ENCODE measurements at regions not wholly inside any gene's neighbourhood (a gene's known extent, or its start where the extent isn't known, plus 50 kb on each side); places are given as distances from the start of the nearest gene placed in this dataset.

DNA sequence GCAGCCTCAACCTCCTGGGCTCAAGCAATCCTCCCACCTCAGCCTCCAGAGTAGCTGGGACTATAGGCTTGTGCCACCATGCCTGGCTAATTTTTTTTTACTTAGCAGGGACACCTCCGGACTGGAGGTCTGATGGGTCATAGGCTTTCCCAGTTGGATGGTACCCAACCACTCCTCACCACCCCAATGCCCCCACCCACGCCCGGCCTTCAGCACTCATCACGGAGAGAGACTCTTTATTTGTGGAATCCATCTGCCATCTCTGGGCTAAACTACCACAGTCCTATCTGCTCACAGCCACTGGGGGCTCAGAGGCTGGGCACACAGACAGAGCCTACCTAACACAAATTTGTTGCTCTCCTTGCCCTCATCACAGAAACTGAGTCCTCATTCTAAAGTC lies 58.3 kb upstream of the STXBP1 start:
- Mint-ChIP-seq H3K9me3 (no peaks in the 10 kb centered on the region), H3K4me1 (ENCODE audit: low read depth) (peaks cover 47% of the 10 kb centered on the region), H3K36me3 (ENCODE audit: low read depth) (peaks cover 8% of the 10 kb centered on the region), H3K4me3 (no peak overlapping the region), H3K27ac (peak overlapping the region; percentile 62), H3K27me3 (ENCODE audit: low read depth) (no peaks in the 10 kb centered on the region)
- DNase-seq (ENCODE audit: low spot score) = no peak

DNA sequence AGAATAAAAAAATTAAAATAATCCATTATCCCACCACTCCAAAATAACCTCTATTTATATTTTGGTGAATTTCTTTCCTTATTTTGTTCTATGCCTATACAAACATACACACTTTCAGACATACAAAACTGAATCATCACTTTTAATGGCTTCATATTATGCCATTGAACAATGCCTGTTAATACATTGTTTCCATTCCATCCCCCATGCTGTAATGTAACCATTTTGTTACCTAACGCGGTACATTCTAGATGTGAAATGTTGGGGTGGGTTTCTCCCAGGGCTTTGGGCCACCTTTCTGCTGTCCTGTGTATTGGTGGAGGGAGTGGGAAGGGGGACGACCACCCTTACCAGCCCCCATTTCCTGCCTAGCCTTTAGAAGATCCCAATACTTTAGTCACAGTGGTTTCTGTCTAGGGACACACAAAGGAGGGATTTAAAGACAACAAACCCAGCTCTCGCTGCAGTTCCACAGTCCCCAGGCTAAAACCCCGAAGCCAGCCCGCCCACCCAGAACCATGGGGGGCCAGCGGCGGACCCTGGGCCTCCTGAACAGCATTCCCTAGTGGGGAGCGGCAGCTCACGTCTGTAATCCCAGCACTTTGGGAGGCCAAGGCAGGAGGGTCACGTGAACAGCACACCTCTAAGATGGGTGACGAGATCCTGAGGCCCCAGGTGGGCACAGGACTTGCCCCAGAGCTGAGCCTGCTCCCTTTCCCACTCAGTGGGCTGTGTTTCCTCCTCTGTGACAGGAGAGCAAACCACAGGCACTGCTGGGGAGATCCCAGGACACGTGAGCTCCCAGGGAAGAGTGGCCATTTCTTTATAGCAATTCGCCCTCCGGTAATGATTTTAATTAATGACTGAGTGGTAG lies 56.9 kb upstream of the STXBP1 start:
- H3K4me1 Mint-ChIP-seq (ENCODE audit: low read depth) = peaks cover 51% of the 10 kb centered on the region
- DNase-seq (ENCODE audit: low spot score) = no peak
- H3K9me3 Mint-ChIP-seq = no peaks in the 10 kb centered on the region
- peak overlapping the region; percentile 74 for H3K4me3 Mint-ChIP-seq
- peak overlapping the region; percentile 91 for H3K27ac Mint-ChIP-seq
- H3K36me3 Mint-ChIP-seq (ENCODE audit: low read depth) = peaks cover 11% of the 10 kb centered on the region
- no peaks in the 10 kb centered on the region for H3K27me3 Mint-ChIP-seq (ENCODE audit: low read depth)

DNA sequence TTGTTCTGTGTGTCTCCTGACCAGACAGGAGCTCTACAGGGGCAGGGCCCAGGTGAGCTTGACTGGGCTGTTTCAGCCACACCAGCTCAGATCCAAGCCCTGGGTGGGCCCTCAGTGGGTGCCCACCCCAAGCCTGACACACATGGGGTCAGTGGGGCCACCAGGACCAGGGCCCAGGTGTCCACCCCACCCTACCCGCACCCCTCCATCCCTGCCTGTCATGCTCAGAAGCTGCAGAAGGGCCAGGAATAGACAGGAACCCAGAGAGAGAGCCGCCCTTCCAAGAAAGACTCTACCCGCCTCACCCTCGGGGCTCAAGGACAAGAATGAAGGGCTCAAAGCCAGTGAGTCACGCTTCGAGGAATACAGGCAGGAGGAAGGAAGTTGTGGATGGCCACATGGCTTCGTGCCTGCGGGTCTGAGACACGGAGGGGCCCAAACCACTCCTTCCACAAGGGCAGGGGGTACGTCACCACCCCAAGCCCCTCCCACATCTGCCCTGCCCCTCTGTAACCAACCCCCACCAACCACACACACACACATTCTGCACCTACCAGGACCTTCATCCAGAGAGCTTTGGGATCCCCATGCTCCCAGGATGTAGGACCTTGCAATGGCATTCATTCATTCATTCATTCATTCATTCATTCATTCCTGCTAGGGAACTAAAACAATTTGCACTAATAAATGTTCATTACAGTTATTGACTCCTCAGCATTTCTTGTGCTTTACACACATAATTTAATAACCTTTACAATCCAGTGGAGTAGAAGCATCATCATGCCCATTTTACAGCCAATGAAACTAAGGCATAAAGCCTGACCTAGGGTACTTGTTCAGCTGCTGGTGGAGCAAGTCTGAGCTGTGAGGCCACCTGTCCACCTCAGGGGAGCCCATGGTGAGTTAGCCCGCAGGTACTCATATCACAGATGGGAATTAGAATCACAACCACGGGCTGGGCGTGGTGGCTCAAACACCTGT lies 55.9 kb upstream of the STXBP1 start:
- Mint-ChIP-seq H3K9me3 (no peaks in the 10 kb centered on the region), H3K4me3 (peak overlapping the region; percentile 74), H3K27ac (peak overlapping the region; percentile 91), H3K36me3 (ENCODE audit: low read depth) (peaks cover 19% of the 10 kb centered on the region), H3K4me1 (ENCODE audit: low read depth) (peaks cover 57% of the 10 kb centered on the region), H3K27me3 (ENCODE audit: low read depth) (no peaks in the 10 kb centered on the region)
- DNase-seq (ENCODE audit: low spot score) = peak; percentile 65

DNA sequence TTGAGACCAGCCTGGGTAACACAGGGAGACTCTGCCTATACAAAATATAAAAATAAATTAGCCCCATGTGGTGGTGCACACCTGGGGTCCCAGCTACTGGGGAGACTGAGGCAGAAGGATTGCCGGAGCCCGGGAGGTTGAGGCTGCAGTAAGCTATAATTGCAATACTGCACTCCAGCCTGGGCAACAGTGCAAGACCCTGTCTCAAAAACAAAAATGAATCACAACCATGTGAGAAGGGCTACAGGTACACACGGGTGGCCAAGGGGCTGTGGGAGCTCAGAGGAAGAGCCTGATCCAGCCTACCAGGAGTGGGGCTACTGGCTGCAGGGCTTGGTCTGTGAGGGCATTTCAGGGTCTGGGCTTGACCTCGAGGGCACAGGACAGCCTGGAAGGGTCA lies 55.2 kb upstream of the STXBP1 start:
- peaks cover 63% of the 10 kb centered on the region for H3K4me1 Mint-ChIP-seq (ENCODE audit: low read depth)
- peak overlapping the region; percentile 91 for H3K27ac Mint-ChIP-seq
- peak overlapping the region; percentile 74 for H3K4me3 Mint-ChIP-seq
- peaks cover 25% of the 10 kb centered on the region for H3K36me3 Mint-ChIP-seq (ENCODE audit: low read depth)
- no peak for DNase-seq (ENCODE audit: low spot score)
- H3K9me3 Mint-ChIP-seq = no peaks in the 10 kb centered on the region
- no peaks in the 10 kb centered on the region for H3K27me3 Mint-ChIP-seq (ENCODE audit: low read depth)

DNA sequence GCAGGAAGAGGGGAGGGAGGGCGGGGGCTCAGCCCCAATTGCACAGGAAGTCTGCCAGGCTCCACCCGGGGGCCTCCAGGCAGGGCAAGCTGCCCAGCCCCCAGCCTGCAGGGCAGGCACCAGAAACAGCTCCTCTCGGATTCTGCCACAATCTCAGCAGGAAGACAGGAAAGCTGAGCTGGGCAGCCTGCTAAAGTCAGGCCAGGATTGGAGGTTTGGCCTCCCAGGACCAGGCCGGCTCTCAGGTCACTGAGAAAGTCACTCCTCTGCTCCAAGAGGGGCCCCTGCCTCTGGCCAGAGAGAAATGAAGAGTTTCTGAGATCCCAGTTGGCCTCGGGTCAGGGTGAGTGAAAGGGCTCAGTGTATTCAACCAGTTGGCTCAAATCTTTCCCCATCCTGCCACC lies 54.6 kb upstream of the STXBP1 start:
- peaks cover 25% of the 10 kb centered on the region for H3K36me3 Mint-ChIP-seq (ENCODE audit: low read depth)
- peaks cover 68% of the 10 kb centered on the region for H3K4me1 Mint-ChIP-seq (ENCODE audit: low read depth)
- H3K9me3 Mint-ChIP-seq = no peaks in the 10 kb centered on the region
- no peaks in the 10 kb centered on the region for H3K27me3 Mint-ChIP-seq (ENCODE audit: low read depth)
- peak overlapping the region; percentile 91 for H3K27ac Mint-ChIP-seq
- no peak for DNase-seq (ENCODE audit: low spot score)
- peak overlapping the region; percentile 74 for H3K4me3 Mint-ChIP-seq

DNA sequence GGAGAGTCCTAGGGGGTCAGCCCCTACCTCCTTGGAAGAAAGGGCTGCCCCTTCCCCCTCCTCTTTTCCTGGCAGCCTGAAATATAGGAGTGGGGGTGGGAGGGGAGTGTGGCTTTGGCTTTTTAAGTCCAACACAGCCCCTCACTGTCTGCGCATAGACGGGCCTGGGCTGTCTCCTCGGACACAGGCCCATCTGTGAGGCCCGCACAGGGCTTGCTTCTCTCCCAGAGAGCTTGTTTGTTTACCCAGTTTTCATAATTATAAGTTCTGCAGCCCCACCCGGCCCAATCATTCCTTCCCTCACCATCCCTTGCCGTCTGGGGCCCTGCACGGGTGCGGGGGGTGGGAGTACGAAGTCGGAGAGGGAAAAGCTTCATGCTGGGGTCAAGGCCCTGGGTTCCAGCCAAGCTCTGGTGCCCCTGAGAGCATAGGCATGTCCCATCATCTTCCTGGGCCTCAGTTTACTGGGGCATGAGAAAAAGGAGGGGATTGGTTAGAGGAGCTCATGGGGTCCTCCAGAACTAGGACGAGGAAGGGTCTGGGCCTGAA lies 54.0 kb upstream of the STXBP1 start:
- Mint-ChIP-seq H3K27me3 (ENCODE audit: low read depth) (no peaks in the 10 kb centered on the region), H3K36me3 (ENCODE audit: low read depth) (peaks cover 28% of the 10 kb centered on the region), H3K4me3 (peak overlapping the region; percentile 74), H3K4me1 (ENCODE audit: low read depth) (peaks cover 71% of the 10 kb centered on the region), H3K9me3 (no peaks in the 10 kb centered on the region), H3K27ac (peak overlapping the region; percentile 91)
- no peak for DNase-seq (ENCODE audit: low spot score)

DNA sequence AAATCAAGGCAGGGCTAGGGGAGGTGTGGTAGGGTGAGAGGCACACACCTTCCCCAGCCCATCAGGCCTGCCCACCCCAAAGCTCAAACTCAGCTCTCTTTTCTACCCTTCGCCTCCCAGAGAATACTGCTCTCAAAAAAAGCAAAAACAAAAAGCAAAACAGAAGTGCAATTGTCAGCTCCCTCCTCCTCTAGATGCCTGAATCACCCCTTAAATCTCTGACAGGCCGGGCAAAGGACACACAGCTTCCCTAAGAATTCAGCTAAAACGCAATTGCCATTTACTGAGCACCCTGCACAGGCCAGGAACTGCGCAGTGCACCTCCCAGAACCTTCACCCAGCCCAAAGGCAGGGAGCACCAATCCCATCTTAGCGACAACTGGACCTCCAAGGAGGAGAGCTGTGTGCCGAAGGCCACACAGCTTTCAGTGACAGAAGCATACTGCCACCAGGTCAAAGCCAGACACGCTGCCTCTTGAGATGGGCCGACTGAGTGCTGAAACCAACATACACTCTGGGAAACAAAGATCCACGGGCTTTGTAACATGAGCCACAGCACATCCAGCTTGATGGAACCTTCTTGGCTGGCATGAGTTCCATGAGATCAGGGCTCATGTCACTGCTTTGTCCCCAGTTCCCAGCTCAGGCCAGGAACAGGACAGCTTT lies 53.4 kb upstream of the STXBP1 start:
- peaks cover 28% of the 10 kb centered on the region for H3K36me3 Mint-ChIP-seq (ENCODE audit: low read depth)
- no peak for DNase-seq (ENCODE audit: low spot score)
- peak overlapping the region; percentile 91 for H3K27ac Mint-ChIP-seq
- H3K4me3 Mint-ChIP-seq = peak overlapping the region; percentile 33
- H3K27me3 Mint-ChIP-seq (ENCODE audit: low read depth) = no peaks in the 10 kb centered on the region
- no peaks in the 10 kb centered on the region for H3K9me3 Mint-ChIP-seq
- peaks cover 70% of the 10 kb centered on the region for H3K4me1 Mint-ChIP-seq (ENCODE audit: low read depth)

DNA sequence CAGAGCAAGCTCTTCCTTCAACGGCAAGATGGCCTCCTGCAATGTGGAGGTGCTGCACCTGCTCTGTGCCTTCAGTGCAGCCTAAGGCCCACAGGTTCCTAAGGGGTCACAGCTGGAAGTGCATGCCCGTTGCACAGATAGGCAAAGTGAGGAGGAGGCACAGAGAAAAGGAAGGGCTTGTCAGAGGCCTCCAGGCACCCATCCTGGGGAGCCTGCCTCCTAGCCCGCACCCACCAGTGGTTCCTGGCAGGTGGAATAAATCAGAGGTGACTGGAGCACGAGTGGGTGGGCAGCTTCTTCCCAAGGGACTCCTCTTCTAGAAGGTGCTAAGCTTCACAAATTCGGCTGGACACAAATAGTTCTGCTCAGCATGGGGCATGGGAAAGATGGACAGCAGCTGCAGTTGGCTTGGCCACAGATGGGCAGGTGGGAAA lies 52.8 kb upstream of the STXBP1 start:
- peak overlapping the region; percentile 91 for H3K27ac Mint-ChIP-seq
- H3K4me3 Mint-ChIP-seq = peak overlapping the region; percentile 33
- peaks cover 65% of the 10 kb centered on the region for H3K4me1 Mint-ChIP-seq (ENCODE audit: low read depth)
- no peaks in the 10 kb centered on the region for H3K27me3 Mint-ChIP-seq (ENCODE audit: low read depth)
- no peak for DNase-seq (ENCODE audit: low spot score)
- peaks cover 25% of the 10 kb centered on the region for H3K36me3 Mint-ChIP-seq (ENCODE audit: low read depth)
- H3K9me3 Mint-ChIP-seq = no peaks in the 10 kb centered on the region

DNA sequence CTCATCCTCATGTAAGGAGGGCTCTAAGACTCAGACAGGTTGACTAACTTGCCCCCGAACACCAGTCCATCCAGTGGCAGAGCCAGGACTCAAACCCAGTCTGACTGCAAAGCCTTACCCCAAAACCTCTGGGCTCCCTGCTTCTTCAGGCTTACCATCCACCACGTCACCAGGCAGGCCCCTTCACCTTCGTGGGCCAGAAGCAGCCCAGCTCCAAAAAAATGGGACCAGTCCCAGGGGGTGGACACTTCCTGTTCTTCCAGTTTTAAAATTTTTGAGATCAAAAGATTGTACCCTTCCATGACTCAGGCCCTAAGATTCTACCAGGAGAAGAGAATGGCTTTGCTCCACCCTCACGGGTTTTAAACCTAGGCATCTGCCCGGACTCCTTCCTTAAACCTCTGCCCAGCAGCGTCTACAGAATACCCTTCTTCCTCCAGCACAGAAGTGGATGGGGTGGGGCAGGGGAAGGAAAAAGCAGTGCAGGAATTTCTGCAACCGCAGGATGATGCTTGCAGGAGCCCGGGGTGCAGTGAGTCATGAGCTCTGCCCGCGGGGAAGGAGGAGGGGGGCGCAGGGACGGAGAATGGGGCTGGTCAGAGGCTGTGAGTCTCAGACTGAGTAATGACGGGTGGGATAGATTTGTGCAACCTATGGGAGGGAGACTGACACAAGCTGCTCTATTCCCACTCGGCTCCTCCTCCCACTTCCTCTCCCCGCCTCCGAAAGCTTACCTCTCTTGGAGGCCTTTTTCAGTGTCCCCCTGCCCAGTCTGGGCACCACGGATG lies 50.4 kb upstream of the STXBP1 start:
- no peaks in the 10 kb centered on the region for H3K27me3 Mint-ChIP-seq (ENCODE audit: low read depth)
- H3K9me3 Mint-ChIP-seq = no peaks in the 10 kb centered on the region
- peak; percentile 20 for DNase-seq (ENCODE audit: low spot score)
- H3K4me1 Mint-ChIP-seq (ENCODE audit: low read depth) = peaks cover 45% of the 10 kb centered on the region
- H3K36me3 Mint-ChIP-seq (ENCODE audit: low read depth) = peaks cover 30% of the 10 kb centered on the region
- H3K27ac Mint-ChIP-seq = peak overlapping the region; percentile 24
- peak overlapping the region; percentile 20 for H3K4me3 Mint-ChIP-seq
